SK-N-SH treated with all-trans-retinoic acid at 6 μM for 48 hours (cell line): ENCODE measurements at regions not wholly inside any gene's neighbourhood (a gene's known extent, or its start where the extent isn't known, plus 50 kb on each side); places are given as distances from the start of the nearest gene placed in this dataset.
A peak's percentile ranks its signal among the peaks of the same experiment; 100 is the strongest.

Experiments
- ATAC-seq: fragments of 200-7000 bp; cut with Tn5 transposase; 3 replicates; pipeline ENCODE4 v1.9.1; 2020; ENCODE audit warnings: mild to moderate bottlenecking, moderate library complexity
- ARNTL ChIP-seq: fragments of 450-650 bp; formaldehyde crosslinking; IDR thresholded peaks from 2 replicates; pipeline ENCODE4 v1.5.0; 2020; ENCODE audit warnings: low read depth, mild to moderate bottlenecking, moderate library complexity, borderline replicate concordance
- BACH2 ChIP-seq: fragments of 250-450 bp; sonication (Bioruptor Pico); IDR thresholded peaks from 2 replicates; pipeline ENCODE4 v1.9.0; 2021; ENCODE audit warnings: mild to moderate bottlenecking, borderline replicate concordance
- CSDC2 ChIP-seq: fragments of 250-450 bp; sonication (Bioruptor Pico); IDR thresholded peaks from 2 replicates; pipeline ENCODE4 v1.5.0; 2020; ENCODE audit warnings: mild to moderate bottlenecking, moderate library complexity
- ESRRG ChIP-seq: fragments of 250-450 bp; sonication (Bioruptor Pico); IDR thresholded peaks from 2 replicates; pipeline ENCODE4 v1.6.1; 2021; ENCODE audit warnings: mild to moderate bottlenecking
- GLIS3 ChIP-seq: fragments of 250-450 bp; sonication (Bioruptor Pico); IDR thresholded peaks from 2 replicates; pipeline ENCODE4 v1.5.0; 2020; ENCODE audit warnings: mild to moderate bottlenecking, moderate library complexity
- ISL1 ChIP-seq: fragments of 250-450 bp; sonication (Bioruptor Pico); IDR thresholded peaks from 2 replicates; pipeline ENCODE4 v2.1.2; 2022; ENCODE audit warnings: mild to moderate bottlenecking, moderate library complexity
- OSR1 ChIP-seq: fragments of 250-450 bp; sonication (Bioruptor Pico); IDR thresholded peaks from 2 replicates; pipeline ENCODE4 v1.8.0; 2022; ENCODE audit warnings: moderate library complexity, mild to moderate bottlenecking, inconsistent platforms
- RARB ChIP-seq: fragments of 250-450 bp; sonication (Bioruptor Pico); IDR thresholded peaks from 2 replicates; pipeline ENCODE4 v1.8.0; 2021; ENCODE audit warnings: mild to moderate bottlenecking, moderate library complexity
- SNAI2 ChIP-seq: fragments of 250-450 bp; sonication (Bioruptor Pico); IDR thresholded peaks from 2 replicates; pipeline ENCODE4 v1.5.0; 2020; ENCODE audit warnings: mild to moderate bottlenecking, moderate library complexity
- TOX ChIP-seq: fragments of 250-450 bp; sonication (Bioruptor Pico); IDR thresholded peaks from 2 replicates; pipeline ENCODE4 v1.8.0; 2021; ENCODE audit warnings: mild to moderate bottlenecking, moderate library complexity, borderline replicate concordance
- ZC3H10 ChIP-seq: fragments of 250-450 bp; sonication (Bioruptor Pico); IDR thresholded peaks from 2 replicates; pipeline ENCODE4 v1.5.1; 2021; ENCODE audit warnings: mild to moderate bottlenecking, moderate library complexity
- ZFP3 ChIP-seq: fragments of 250-450 bp; sonication (Bioruptor Pico); IDR thresholded peaks from 2 replicates; pipeline ENCODE4 v1.5.0; 2020; ENCODE audit warnings: mild to moderate bottlenecking, moderate library complexity
- ZNF565 ChIP-seq: fragments of 450-650 bp; formaldehyde crosslinking; conservative IDR thresholded peaks from 2 replicates; pipeline ENCODE4 v1.5.0; 2020; ENCODE audit warnings: low read depth, mild to moderate bottlenecking, moderate library complexity
- ZNF70 ChIP-seq: fragments of 450-650 bp; formaldehyde crosslinking; IDR thresholded peaks from 2 replicates; pipeline ENCODE4 v1.5.0; 2020; ENCODE audit warnings: mild to moderate bottlenecking, moderate library complexity
- ZNF8 ChIP-seq: fragments of 450-650 bp; formaldehyde crosslinking; IDR thresholded peaks from 2 replicates; pipeline ENCODE4 v1.5.0; 2020; ENCODE audit warnings: mild to moderate bottlenecking, moderate library complexity
- TF ChIP-seq, protein P1 (sequence below): fragments of 250-450 bp; sonication (Bioruptor Pico); IDR thresholded peaks from 2 replicates; pipeline ENCODE4 v1.5.0; 2020; ENCODE audit warnings: mild to moderate bottlenecking, moderate library complexity
- TF ChIP-seq, protein P2 (sequence below): fragments of 250-450 bp; sonication (Bioruptor Pico); IDR thresholded peaks from 2 replicates; pipeline ENCODE4 v1.5.1; 2020; ENCODE audit warnings: low read depth, mild to moderate bottlenecking, moderate library complexity
- TF ChIP-seq, protein P3 (sequence below): fragments of 250-450 bp; sonication (Bioruptor Pico); IDR thresholded peaks from 2 replicates; pipeline ENCODE4 v1.8.0; 2020; ENCODE audit warnings: mild to moderate bottlenecking, moderate library complexity, borderline replicate concordance
- TF ChIP-seq, protein P4 (sequence below): fragments of 250-450 bp; sonication (Bioruptor Pico); IDR thresholded peaks from 2 replicates; pipeline ENCODE4 v1.8.0; 2021; ENCODE audit warnings: low read depth, mild to moderate bottlenecking, moderate library complexity, borderline replicate concordance
- TF ChIP-seq, protein P5 (sequence below): fragments of 250-450 bp; sonication (Bioruptor Pico); IDR thresholded peaks from 2 replicates; pipeline ENCODE4 v1.5.1; 2021; ENCODE audit warnings: mild to moderate bottlenecking, moderate library complexity

DNA sequence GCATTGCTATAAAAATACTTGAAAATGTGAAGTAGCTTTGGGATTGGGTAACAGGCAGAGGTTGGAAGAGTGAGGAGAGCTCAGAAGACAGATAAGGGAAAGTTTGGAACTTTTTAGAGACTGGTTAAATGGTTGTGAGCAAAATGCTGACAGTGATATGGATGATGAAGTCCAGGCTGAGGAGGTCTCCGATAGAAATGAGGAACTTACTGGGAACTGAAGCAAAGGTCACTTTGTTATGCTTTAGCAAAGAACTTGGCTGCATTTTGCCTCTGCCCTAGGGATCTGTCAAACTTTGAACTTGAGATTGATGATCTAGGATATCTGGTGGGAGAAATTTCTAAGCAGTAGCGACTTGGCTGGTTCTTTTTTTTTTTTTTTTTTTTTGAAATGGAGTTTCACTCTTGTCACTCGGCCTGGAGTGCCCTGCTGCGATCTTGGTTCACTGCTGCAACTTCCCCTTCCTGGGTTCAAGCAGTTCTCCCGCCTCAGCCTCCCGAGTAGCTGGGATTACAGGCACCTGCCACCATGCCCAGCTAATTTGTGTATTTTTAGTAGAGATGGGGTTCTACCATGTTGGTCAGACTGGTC is 998.9 kb downstream of the TLE1 start:
- TF ChIP-seq GLIS3 (CRISPR knock-in tag) (no peak), ZC3H10 (CRISPR knock-in tag) (no peak), TOX (no peak), RARB (no peak), OSR1 (CRISPR knock-in tag) (no peak), BACH2 (no peak), ZNF70 (CRISPR knock-in tag) (no peak), ARNTL (no peak), ZNF8 (CRISPR knock-in tag) (no peak), ESRRG (no peak), ZNF565 (CRISPR knock-in tag) (no peak)
- TF ChIP-seq, protein P1, sequence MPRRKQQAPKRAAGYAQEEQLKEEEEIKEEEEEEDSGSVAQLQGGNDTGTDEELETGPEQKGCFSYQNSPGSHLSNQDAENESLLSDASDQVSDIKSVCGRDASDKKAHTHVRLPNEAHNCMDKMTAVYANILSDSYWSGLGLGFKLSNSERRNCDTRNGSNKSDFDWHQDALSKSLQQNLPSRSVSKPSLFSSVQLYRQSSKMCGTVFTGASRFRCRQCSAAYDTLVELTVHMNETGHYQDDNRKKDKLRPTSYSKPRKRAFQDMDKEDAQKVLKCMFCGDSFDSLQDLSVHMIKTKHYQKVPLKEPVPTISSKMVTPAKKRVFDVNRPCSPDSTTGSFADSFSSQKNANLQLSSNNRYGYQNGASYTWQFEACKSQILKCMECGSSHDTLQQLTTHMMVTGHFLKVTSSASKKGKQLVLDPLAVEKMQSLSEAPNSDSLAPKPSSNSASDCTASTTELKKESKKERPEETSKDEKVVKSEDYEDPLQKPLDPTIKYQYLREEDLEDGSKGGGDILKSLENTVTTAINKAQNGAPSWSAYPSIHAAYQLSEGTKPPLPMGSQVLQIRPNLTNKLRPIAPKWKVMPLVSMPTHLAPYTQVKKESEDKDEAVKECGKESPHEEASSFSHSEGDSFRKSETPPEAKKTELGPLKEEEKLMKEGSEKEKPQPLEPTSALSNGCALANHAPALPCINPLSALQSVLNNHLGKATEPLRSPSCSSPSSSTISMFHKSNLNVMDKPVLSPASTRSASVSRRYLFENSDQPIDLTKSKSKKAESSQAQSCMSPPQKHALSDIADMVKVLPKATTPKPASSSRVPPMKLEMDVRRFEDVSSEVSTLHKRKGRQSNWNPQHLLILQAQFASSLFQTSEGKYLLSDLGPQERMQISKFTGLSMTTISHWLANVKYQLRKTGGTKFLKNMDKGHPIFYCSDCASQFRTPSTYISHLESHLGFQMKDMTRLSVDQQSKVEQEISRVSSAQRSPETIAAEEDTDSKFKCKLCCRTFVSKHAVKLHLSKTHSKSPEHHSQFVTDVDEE (CRISPR knock-in tag): no peak
- TF ChIP-seq, protein P2, sequence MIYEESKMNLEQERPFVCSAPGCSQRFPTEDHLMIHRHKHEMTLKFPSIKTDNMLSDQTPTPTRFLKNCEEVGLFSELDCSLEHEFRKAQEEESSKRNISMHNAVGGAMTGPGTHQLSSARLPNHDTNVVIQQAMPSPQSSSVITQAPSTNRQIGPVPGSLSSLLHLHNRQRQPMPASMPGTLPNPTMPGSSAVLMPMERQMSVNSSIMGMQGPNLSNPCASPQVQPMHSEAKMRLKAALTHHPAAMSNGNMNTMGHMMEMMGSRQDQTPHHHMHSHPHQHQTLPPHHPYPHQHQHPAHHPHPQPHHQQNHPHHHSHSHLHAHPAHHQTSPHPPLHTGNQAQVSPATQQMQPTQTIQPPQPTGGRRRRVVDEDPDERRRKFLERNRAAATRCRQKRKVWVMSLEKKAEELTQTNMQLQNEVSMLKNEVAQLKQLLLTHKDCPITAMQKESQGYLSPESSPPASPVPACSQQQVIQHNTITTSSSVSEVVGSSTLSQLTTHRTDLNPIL (CRISPR knock-in tag): no peak
- ATAC-seq: no peak

DNA sequence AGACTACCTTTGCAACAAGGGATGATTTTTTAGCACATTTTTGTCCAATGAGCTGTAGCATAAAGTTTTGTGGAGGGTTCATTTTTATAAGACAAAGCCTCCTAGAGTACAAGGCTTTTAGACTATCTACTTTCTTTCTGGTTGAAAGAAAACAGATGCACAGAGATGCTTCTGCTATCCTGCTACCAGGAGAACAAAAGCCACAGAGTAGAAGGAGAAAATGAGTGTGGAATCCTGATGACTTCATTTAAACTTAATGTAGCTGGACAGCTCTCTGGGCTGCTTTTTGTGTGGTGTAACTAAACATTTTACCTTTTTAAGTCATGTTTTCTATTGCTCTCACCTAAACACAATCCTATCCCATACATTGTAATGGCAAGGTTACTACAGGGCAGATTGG is 1009.4 kb downstream of the TLE1 start:
- ATAC-seq: no peak

DNA sequence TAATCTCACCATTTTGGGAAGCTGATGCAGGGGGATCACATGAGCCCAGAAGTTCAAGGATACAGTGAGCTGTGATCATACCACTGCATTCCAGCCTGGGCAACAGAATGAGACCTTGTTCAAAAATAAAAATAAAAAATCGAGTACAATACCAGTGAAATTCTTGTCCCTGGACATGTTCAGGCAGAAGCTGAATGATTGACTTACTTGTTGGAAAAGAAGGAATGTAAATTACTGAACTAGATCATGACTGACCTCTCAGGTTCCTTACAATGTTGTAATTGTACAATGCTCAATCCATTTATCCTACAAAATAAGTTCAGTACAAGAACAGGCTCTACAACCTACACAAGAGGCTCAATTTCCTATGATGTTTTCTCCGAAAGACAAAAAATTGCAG is 1010.4 kb downstream of the TLE1 start:
- TF ChIP-seq ZC3H10 (CRISPR knock-in tag) (no peak), ZFP3 (no peak), OSR1 (CRISPR knock-in tag) (no peak), SNAI2 (no peak), ISL1 (no peak), ARNTL (no peak), BACH2 (no peak), GLIS3 (CRISPR knock-in tag) (no peak), CSDC2 (no peak)
- TF ChIP-seq, protein P3, sequence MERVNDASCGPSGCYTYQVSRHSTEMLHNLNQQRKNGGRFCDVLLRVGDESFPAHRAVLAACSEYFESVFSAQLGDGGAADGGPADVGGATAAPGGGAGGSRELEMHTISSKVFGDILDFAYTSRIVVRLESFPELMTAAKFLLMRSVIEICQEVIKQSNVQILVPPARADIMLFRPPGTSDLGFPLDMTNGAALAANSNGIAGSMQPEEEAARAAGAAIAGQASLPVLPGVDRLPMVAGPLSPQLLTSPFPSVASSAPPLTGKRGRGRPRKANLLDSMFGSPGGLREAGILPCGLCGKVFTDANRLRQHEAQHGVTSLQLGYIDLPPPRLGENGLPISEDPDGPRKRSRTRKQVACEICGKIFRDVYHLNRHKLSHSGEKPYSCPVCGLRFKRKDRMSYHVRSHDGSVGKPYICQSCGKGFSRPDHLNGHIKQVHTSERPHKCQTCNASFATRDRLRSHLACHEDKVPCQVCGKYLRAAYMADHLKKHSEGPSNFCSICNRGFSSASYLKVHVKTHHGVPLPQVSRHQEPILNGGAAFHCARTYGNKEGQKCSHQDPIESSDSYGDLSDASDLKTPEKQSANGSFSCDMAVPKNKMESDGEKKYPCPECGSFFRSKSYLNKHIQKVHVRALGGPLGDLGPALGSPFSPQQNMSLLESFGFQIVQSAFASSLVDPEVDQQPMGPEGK (CRISPR knock-in tag): no peak
- TF ChIP-seq, protein P4, sequence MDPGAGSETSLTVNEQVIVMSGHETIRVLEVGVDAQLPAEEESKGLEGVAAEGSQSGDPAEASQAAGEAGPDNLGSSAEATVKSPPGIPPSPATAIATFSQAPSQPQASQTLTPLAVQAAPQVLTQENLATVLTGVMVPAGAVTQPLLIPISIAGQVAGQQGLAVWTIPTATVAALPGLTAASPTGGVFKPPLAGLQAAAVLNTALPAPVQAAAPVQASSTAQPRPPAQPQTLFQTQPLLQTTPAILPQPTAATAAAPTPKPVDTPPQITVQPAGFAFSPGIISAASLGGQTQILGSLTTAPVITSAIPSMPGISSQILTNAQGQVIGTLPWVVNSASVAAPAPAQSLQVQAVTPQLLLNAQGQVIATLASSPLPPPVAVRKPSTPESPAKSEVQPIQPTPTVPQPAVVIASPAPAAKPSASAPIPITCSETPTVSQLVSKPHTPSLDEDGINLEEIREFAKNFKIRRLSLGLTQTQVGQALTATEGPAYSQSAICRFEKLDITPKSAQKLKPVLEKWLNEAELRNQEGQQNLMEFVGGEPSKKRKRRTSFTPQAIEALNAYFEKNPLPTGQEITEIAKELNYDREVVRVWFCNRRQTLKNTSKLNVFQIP (CRISPR knock-in tag): no peak
- TF ChIP-seq, protein P1 (CRISPR knock-in tag): no peak
- ATAC-seq: no peak

More for the DNA sequence above, 1009.4 kb downstream of the TLE1 start:
- TF ChIP-seq, protein P5, sequence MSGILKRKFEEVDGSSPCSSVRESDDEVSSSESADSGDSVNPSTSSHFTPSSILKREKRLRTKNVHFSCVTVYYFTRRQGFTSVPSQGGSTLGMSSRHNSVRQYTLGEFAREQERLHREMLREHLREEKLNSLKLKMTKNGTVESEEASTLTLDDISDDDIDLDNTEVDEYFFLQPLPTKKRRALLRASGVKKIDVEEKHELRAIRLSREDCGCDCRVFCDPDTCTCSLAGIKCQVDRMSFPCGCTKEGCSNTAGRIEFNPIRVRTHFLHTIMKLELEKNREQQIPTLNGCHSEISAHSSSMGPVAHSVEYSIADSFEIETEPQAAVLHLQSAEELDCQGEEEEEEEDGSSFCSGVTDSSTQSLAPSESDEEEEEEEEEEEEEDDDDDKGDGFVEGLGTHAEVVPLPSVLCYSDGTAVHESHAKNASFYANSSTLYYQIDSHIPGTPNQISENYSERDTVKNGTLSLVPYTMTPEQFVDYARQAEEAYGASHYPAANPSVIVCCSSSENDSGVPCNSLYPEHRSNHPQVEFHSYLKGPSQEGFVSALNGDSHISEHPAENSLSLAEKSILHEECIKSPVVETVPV (CRISPR knock-in tag): no peak
- peak; percentile 64 for TF ChIP-seq ISL1
